ENCODE measurements at regions not wholly inside any gene's neighbourhood (a gene's known extent, or its start where the extent isn't known, plus 50 kb on each side); places are given as distances from the start of the nearest gene placed in this dataset.
A peak's percentile ranks its signal among the peaks of the same experiment; 100 is the strongest.

DNA sequence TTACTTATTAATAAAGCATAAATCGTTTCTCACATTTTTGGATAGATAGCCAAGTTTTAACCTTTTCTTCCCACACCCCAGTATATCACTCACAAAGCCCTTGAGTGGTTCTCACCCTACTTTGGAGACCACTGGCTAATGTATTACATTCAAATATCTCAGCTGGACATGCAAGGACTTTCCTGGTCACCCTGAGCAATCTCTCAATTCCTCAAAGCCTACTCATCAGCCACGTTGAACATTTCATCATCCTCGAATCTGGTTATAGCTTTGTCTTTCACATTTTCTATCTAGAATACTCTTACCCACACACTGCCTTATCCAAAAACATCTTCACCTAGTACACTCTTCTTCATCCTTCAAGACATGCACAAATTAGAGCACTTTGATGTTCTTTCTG, 71.1 kb upstream of the MAPRE2 start:
- TF ChIP-seq, protein P1, sequence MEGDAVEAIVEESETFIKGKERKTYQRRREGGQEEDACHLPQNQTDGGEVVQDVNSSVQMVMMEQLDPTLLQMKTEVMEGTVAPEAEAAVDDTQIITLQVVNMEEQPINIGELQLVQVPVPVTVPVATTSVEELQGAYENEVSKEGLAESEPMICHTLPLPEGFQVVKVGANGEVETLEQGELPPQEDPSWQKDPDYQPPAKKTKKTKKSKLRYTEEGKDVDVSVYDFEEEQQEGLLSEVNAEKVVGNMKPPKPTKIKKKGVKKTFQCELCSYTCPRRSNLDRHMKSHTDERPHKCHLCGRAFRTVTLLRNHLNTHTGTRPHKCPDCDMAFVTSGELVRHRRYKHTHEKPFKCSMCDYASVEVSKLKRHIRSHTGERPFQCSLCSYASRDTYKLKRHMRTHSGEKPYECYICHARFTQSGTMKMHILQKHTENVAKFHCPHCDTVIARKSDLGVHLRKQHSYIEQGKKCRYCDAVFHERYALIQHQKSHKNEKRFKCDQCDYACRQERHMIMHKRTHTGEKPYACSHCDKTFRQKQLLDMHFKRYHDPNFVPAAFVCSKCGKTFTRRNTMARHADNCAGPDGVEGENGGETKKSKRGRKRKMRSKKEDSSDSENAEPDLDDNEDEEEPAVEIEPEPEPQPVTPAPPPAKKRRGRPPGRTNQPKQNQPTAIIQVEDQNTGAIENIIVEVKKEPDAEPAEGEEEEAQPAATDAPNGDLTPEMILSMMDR (conservative IDR thresholded peaks at IDR 0.05; ENCODE audit: low read depth, low read length) = no peak
- peak; percentile 81 for DNase-seq (ENCODE audit: low read depth)
- H3K4me3 ChIP-seq (ENCODE audit: low read depth, low read length) = no peak overlapping the region

DNA sequence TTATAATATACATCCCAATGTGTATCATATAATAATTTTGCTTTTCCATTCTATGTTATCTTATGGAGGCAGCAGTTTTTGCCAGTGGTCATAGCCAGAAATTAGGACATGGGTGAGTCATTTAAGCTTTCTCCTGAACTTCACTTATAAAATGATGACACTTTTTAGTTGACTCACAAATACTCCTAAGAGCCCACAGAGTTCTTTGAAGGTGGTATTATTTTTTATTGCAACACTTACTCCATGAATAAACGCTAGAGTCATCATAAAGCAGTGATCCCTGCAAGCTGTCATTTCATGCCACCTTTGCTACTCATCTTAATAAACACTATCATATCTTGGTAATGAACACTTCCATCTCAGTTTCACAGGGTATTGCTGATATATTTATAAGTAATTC, 69.9 kb upstream of the MAPRE2 start:
- TF ChIP-seq, protein P1 (conservative IDR thresholded peaks at IDR 0.05; ENCODE audit: low read depth, low read length) = no peak
- DNase-seq (ENCODE audit: low read depth) = peak; percentile 67

DNA sequence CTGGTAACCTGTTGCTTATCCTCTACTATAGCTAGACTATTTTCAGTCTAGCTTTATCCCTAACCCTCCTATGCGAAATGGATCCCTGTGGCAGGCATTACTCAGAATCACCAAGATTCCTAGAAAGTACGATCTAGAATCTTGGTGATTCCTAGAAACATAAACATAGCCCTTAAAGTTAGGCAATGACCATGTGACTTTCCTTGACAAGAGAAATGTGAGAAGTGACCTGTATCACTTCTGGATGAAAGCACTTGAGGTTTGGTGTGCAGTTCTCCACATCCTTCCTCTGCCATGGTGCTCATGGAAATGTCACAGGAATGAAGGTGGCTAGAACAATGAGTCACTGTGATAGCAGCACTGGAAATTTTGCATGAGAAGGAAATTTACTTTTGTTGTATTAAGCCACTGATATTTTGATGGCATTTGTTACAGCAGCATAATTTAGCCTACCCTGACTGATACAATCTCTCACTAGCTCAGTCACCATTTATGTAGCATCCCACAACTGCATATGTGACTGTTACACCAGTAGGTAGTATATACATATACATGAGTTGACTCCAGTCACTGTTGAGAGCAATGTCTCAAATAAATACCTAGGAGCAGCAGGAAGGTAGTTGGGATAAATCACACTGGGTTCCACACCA, 68.3 kb upstream of the MAPRE2 start:
- DNase-seq (ENCODE audit: low read depth) = no peak
- H3K4me3 ChIP-seq (ENCODE audit: low read depth, low read length) = no peak overlapping the region
- TF ChIP-seq, protein P1 (conservative IDR thresholded peaks at IDR 0.05; ENCODE audit: low read depth, low read length) = no peak

More for the DNA sequence above, 69.9 kb upstream of the MAPRE2 start:
- H3K4me3 ChIP-seq (ENCODE audit: low read depth, low read length) = no peak overlapping the region

DNA sequence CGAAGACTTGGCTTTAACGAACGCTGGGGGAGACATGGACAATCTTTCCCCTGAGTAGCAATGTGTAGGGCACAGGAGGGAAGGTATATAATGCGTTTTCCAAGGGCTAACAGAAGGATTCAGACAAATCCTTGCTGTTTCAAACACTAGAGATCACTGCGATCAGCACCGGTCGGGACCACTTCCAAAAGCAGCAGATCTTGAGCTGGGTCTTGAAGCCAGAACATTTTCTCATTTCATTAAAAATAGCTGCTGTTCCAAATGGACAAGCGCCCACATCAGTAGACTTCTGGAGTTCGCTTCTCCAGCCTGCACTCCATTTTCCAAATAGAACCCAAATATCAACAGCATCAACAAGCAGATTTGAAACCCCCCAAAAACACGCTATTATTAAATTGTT, 65.1 kb upstream of the MAPRE2 start:
- TF ChIP-seq, protein P1 (conservative IDR thresholded peaks at IDR 0.05; ENCODE audit: low read depth, low read length) = no peak
- no peak overlapping the region for H3K4me3 ChIP-seq (ENCODE audit: low read depth, low read length)
- no peak for DNase-seq (ENCODE audit: low read depth)

DNA sequence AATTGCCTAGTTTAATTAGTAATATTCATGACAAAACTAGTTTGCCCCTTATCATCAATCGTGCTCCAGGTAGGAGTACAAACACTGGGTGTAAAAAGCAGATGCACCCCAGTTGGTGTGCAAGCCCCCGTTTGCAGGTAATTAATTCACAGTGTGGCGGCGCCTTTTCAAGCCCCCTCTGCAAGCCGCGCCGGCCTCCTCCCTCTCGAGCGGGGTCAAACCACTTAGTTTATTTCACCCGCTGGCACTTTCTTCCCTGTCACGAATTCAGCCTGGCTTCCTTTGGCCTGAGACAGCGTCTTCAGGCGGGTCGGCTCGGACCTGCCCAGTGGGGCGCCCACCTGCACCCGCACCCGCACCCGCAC, 64.7 kb upstream of the MAPRE2 start:
- peak overlapping the region; percentile 74 for H3K4me3 ChIP-seq (ENCODE audit: low read depth, low read length)
- no peak for DNase-seq (ENCODE audit: low read depth)
- TF ChIP-seq, protein P1 (conservative IDR thresholded peaks at IDR 0.05; ENCODE audit: low read depth, low read length) = no peak

DNA sequence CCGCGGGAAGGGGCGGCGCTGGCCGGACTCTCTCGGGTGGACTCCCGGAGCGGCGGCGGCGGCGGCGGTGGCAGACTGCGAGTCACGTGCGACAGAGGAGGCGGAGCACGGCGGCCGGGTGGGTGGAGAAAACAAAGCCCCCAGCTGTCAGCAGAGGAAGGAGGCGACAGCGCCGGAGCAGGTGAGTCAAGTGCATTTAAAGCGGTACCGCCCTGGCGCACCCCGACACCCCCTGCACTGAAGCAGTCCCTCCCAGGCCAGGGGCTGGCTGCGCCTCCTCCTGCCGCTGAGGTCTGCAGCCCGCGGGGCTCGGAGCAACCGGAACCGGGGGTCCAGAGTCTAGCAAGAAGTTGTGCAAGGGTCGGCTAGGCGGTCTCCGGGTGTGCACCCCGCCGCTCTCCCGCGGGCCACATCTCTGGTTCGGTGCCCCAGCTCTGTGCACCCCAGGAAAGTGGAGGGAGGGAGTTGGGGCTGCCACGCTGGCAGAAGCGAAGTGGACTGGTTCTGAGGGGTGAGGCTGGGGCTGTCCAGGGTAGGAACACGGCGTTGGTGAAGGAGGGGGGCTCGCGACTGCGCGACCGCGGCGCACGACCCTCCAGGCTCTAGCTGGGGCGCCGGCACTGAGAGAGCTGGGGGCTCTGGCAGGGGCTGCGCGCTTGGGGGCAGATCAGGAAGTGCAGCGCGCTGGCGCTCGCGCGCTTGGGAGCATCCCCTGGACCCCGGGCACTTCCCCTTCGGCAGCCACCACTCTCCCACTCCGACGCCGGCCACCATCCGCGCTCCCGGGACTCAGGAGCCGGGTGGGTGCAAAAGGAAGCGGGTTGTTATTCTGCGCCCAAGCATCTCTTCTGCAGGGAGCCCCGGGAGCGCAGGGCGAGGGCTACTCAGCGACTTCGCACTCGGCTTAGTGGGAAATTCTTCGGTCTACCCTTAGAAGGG, 64.0 kb upstream of the MAPRE2 start:
- TF ChIP-seq, protein P1 (conservative IDR thresholded peaks at IDR 0.05; ENCODE audit: low read depth, low read length) = no peak
- peak overlapping the region; percentile 74 for H3K4me3 ChIP-seq (ENCODE audit: low read depth, low read length)
- DNase-seq (ENCODE audit: low read depth) = no peak

Measured in choroid plexus epithelial cell (primary cell).